Stimulated activated CD4-positive, alpha-beta T cell treated with anti-CD3 and anti-CD28 coated beads, Interleukin-2, amount 100 ng/mL, for 48 hours (primary cell): ENCODE measurements at regions not wholly inside any gene's neighbourhood (a gene's known extent, or its start where the extent isn't known, plus 50 kb on each side); places are given as distances from the start of the nearest gene placed in this dataset.
A peak's percentile ranks its signal among the peaks of the same experiment; 100 is the strongest.

Experiments used
- DNase-seq, 2 donors: peaks; one replicate each; pipeline ENCODE4 v3.0.0-alpha.2; 2020

GRCh38 chr22:48894804-48895250, 932.8 kb downstream of the BRD1 start:
- DNase-seq: no peak

GRCh38 chr22:48894064-48894671, 933.5 kb downstream of the BRD1 start:
- DNase-seq: peak in 1 of 2 donors; percentile 5

DNA sequence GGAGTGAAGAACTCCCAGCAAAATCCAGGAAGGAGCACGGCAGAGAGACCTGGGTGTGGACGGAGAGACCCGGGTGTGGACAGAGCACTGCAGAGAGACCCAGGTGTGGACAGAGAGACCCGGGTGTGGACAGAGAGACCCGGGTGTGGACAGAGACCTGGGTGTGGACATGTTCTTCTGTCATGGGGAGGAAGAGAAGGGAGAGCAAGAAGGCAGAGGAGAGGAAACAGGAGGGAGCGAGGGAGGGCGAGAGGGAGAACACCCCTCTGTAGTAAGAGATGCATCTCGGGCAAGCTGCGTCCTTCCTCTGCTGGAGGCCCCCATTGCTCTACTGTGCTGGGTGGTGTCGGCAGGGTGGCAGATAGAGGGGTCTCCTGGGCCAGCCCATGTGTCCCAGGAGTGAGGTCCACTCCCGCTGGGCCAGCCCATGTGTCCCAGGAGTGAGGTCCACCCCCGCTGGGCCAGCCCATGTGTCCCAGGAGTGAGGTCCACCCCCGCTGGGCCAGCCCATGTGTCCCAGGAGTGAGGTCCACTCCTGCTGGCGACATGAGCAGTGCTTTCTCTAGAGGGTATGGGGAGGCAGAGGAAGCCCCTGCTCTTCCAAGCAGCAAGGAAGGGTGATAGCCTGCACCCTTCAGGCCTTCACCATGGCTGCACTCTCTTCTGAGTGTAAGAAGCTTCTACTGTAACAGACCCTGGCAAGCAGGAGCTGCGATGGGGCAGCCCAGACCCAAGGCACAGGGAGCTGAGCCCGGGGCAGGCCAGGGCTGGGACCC, 934.2 kb downstream of the BRD1 start:
- no peak for DNase-seq

- no peak for DNase-seq
Observed at GRCh38 chr22:48892578-48893287, 934.9 kb downstream of the BRD1 start.

DNA sequence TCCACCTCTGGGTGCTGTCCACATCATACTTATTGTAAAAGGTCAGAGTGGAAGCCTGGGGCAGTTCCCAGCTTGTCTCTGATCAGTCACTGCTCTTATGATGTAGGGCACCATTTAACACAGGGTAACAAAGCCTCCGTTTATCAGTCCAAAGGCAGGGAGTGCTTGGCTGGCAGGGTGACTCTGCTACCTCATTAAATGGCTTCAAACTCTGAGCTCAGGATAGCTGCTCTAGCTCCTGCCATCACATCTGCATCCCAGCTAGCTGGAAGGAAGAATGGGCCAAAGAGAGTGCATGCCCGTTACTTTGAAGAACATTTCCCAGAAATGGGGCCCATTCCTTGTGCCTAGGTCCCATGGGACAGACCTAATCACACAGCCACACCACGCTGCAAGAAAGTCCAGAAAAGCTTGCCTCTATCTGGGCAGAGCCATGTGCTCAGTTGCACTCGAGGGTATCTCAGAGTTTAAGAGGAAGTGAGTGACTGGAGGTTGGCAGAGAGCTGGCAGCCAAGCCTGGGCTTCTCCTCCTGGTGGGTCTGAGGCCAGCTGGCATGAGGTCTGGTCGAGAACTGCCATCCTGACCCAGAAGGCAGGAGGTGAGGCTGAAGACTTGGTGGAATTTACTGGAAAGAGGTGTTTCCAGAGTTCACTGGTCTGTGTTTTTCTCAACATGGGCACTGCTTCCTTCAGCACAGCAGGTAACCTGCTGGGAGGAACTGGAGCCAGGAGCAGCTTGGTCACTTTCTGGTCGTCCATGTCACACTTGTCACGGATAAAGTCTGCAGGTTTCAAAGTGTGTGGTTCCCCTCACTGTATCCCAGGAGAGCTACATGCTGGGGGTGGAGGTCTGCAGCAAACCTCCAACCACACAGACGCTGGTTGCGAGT, 935.7 kb downstream of the BRD1 start:
- no peak for DNase-seq

- no peak for DNase-seq
Observed at GRCh38 chr22:48890693-48891554, 936.7 kb downstream of the BRD1 start.

GRCh38 chr22:48889887-48890692, 937.6 kb downstream of the BRD1 start:
- DNase-seq: no peak

GRCh38 chr22:48889209-48889830, 938.4 kb downstream of the BRD1 start:
- DNase-seq: no peak

- DNase-seq: no peak
Observed at GRCh38 chr22:48888466-48889208, 939.0 kb downstream of the BRD1 start.

GRCh38 chr22:48887394-48888332, 940.0 kb downstream of the BRD1 start:
- no peak for DNase-seq

DNA sequence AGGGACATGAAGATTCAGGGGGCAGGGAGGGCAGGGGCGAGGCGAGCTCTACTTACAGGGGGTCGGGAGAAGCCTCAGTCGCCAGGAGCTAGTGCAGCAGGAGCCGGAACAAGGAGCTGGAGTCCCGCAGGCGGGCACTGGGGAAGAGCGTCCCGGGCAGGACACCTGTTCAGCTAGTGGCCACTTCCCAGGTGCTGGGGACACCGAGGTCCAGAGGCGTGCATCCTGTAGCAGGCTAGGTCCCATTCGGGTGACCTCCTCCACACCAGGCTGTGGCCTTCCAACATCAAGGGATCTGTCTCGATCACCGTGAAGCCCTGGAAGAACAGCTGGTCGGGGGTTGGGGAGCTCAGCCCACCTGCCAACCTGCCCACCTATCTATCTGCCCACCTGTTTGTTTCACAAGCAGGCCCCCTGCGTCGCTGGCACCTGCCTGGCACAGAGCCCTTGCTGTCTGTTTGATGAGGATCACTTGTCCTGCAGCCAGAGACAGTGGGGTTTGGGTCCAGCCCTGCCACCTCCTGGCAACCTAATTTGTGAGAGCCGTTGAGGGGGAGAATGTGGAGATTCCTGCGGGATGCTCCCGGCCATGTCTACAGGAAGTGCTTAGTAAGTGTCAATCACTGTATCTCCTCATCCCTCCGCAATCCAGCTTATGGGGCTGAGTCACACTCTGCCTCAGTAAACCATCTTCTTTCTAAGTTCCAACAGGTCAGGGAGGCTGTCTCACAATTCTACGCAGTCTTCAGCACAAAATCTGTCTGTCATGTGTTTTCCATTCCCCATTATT, 940.9 kb downstream of the BRD1 start:
- no peak for DNase-seq

- no peak for DNase-seq
Observed at GRCh38 chr22:48885919-48886305, 941.8 kb downstream of the BRD1 start.

- no peak for DNase-seq
Observed at GRCh38 chr22:48885271-48885918, 942.3 kb downstream of the BRD1 start.

DNA sequence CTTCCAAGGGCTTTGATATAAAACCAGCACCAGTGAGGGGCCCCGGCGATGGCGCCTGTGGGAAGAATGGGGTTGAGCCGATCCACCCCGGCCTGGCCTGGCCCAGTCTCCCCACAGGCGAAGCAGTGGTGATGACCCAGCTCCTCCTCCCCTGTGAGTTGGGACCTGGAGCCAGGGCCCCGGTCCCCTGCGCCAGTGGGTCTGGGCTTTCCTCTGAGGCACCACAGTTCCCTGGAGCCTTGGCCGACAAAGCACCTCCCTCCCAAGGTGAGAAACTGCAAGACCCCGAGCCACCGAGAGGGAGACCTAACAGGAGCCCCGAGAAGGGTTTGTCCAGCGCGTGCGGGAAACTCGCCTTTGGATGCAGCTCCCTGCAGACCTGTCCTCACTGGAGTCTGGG, 942.9 kb downstream of the BRD1 start:
- DNase-seq: no peak

DNA sequence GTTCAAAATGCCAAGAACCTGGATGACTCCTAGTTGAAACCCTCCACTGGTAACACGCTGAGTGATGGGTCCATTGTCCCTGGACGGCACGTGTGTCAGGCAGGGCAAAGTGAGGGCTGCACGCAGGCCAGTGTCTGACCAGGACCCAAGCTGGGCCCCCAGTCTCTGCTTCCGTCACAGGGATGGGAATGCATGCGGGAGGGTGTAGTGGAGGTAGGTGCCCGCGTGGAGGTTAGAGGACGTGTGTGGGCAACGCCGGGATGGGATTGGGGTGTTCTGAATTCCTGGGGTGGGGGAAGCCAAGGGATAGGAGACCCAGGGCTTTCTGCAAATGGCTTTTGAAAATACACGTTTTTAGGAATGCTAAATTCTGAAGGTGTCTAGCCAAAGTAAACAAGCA, 943.3 kb downstream of the BRD1 start:
- DNase-seq: no peak

DNA sequence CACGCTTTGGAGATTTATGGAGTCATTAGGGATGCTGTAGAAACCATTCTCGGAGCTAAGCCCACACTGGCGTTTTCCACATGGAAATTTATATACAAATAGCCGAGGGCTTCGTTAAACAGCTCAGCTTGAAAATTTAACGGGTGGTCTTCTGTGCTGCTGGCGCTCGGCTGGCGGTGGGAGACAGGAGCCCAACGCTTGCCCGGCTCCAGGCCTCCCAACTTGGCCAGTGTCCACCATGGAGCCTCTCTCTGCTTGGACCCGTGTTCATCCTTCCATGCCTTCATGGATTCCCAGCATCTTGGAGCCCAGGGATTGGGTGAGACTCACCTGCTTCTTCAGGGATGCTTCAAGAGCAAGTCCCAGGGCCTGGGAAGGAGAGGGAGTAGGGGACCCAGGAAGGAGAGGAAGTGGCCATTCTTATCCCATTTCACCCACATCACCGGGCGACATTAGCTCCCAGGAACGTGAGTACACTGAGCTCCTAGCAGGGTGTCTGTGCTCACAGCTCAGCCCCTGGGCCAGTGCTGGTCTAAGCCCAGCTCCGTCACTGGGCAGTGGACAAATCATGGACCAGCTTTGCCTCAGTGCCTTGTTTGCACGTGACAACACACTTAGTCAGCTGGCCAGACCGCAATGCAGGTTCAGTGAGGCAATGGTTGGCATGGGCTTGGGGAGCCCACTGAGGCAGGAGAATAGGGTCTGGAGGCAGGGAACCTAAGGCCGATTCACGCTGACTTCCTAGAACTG, 944.3 kb downstream of the BRD1 start:
- DNase-seq: no peak
